GM13977 (cell line): ENCODE measurements at regions not wholly inside any gene's neighbourhood (a gene's known extent, or its start where the extent isn't known, plus 50 kb on each side); places are given as distances from the start of the nearest gene placed in this dataset.

Source experiments
- DNase-seq: peaks from one replicate; pipeline ENCODE4 v3.0.0; 2012; ENCODE audit warnings: low spot score
- in situ Hi-C: fragments of 300-500 bp; cut with MboI; formaldehyde crosslinking; loops from one replicate; pipeline ENCODE4 v1.12.0; 2022; ENCODE audit warnings: low sequenced_read_pairs, low pct_unique_long_range_greater_than_20kb, mixed read lengths, inconsistent platforms; ENCODE audit not compliant: unreplicated experiment
- TF ChIP-seq, protein P1 (sequence below): IDR thresholded peaks from 2 replicates; pipeline ENCODE4 v1.5.1; 2012; ENCODE audit warnings: mild to moderate bottlenecking, control low read depth; ENCODE audit not compliant: insufficient read depth; ENCODE audit errors: extremely low read depth, missing control alignments

DNA sequence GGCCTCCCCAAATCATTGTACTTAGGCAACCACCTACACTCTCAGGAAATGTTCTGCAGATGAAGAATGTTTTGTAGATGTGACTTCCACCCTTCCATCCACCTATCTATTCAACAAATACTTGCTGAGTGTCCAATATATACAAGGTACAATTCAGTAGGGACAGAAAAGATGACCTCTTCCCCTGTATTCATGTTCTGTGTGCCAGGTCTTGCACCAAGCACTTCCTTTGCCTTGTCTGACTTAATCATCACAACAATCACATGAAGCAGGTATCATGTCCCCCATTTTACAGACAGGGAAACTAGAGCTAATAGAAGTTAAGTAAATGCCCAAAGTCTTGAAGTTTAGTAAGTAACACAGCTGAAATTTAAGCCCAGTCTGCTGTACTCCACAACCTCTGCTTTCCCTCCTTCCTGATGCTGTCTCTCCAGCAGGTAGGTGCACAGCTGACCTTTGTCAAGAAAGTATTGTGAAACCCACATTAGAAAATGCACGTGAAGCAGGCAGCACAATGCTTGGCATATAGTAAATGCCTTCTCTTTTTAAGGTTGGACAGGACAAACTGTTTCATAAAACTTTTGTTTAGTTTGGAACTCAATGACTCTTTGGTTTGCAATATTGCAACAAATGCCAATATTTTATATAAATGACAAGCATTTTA is 296.5 kb downstream of the DEPDC1B start:
- in situ Hi-C loops = no loop called here
- no peak for DNase-seq

DNA sequence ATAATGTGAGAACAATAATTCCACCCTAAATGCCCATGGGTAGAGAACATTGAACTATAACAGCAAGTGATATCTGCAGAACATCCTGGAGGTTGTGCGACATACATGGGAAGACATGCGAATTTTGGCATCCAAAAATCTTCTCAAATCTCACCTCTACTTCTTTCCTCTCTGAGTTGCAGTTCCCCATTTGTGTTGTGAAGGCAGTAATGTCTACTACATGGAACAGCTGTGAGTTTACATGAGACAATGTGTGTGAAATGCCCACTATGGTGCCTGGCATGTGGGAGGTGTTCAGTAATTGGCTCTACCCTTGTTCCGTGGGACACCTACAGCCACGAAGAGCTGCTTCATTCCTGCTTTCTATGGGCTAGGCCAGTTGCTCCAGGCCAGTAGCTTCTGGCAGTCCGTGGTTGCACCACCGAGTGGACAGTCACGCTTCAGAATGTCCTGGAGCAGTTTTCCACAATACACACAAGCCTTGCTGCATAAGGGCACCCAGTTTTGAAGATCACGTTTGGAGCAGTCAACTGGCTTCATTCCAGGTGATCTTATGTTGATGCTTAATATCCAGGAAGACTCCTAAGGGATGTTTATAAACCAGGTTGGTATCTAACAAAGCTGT is 297.7 kb downstream of the DEPDC1B start:
- in situ Hi-C loops = no loop called here
- no peak for DNase-seq
- TF ChIP-seq, protein P1, sequence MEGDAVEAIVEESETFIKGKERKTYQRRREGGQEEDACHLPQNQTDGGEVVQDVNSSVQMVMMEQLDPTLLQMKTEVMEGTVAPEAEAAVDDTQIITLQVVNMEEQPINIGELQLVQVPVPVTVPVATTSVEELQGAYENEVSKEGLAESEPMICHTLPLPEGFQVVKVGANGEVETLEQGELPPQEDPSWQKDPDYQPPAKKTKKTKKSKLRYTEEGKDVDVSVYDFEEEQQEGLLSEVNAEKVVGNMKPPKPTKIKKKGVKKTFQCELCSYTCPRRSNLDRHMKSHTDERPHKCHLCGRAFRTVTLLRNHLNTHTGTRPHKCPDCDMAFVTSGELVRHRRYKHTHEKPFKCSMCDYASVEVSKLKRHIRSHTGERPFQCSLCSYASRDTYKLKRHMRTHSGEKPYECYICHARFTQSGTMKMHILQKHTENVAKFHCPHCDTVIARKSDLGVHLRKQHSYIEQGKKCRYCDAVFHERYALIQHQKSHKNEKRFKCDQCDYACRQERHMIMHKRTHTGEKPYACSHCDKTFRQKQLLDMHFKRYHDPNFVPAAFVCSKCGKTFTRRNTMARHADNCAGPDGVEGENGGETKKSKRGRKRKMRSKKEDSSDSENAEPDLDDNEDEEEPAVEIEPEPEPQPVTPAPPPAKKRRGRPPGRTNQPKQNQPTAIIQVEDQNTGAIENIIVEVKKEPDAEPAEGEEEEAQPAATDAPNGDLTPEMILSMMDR = no peak

More for the DNA sequence above, 296.5 kb downstream of the DEPDC1B start:
- TF ChIP-seq, protein P1 = no peak

DNA sequence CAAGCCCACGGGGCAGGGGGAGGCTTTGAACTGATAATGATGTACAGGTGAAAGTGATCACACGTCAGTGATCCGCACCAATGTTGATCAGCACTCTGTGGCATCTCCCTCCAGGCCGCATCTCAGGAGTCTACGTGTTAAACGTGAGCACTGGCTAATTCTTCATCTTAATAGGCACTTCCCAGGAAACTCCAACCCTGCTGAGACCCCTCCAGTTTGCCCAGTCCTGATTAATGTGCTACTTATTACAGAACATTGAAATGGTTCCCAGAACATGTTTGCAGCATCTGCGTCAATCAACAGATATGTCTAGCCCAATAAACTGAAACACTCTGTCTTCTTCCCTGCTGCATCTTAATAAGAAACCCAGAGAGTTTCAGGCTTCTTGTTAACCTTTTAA is 298.4 kb downstream of the DEPDC1B start:
- no peak for DNase-seq
- in situ Hi-C loops = no loop called here

DNA sequence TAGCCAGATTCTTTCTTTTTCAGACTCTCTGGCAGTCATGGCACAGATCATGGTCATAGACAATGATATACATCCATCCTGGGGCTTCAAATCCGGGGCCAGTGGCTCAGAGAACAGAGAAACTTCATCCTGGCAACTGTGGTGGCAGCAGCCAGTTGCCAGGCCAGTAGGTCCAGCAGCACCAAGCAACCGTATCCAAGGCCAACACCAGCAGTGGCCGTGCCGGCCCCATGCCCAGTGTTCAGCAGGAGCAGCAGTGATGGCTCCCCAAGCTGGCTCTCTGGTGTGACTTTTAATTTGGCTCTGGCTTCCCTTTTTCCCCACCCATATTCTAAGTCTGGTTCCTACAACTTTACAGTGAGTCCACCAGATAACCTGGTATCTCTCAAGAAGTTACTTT is 300.5 kb downstream of the DEPDC1B start:
- in situ Hi-C loops = no loop called here
- no peak for DNase-seq
- TF ChIP-seq, protein P1 = no peak

More for the DNA sequence above, 298.4 kb downstream of the DEPDC1B start:
- TF ChIP-seq, protein P1 = no peak

DNA sequence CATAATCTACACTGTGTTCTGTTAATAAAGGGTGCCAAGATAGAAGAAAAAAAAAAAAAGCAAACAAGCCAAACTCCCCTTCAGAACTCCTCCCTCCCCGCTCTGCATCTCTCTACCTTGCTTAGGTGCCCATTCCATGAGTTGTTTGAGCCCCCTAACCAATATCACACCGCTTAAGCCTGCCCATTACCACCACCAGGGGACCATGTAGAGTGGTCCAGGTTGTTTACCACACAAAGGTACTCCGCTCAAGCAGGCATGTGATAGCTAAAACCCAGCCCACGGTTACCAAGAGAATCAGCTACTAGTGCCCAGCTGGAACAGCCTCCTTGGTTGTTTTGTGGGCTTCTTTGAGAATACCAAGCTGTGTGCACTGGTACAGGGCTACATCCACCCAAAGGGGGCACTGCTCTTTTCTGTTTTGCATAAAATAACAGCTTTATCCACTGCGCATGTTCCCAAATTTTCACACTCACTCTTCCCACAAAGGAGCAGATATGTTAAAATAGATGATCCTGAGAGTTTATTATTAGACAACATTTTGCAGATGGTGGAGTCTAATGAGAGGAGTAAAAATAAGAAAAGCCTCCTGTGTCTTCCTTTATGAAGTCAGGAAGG is 304.1 kb downstream of the DEPDC1B start:
- no peak for DNase-seq
- TF ChIP-seq, protein P1 = no peak
- in situ Hi-C loops = no loop called here

DNA sequence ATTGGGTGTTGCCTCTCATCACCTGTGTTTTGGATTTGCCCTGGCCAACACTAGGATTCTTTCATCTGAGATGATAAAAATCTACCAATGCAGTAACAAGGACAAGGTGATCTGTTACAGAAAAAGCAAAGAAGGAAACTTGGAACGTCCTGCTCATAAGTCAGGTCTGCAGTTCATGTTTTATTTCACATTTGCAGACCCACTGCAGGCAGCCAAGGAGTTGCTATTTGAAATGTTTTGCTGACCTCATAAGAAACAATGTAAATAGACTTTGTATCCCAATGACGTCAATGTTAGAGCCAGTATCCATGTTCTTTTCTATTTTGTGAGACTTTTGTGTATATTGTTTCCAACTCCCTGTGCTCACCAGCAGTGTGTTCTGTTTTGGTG is 312.9 kb downstream of the DEPDC1B start:
- in situ Hi-C loops = no loop called here
- DNase-seq = no peak
- TF ChIP-seq, protein P1 = no peak
